Peyer's patch (tissue), 4 donors: ENCODE measurements at regions not wholly inside any gene's neighbourhood (a gene's known extent, or its start where the extent isn't known, plus 50 kb on each side); places are given as distances from the start of the nearest gene placed in this dataset.

Experiments
- POLR2A ChIP-seq, 2 donors: fragments of 450-650 bp; IDR thresholded peaks; one replicate each; pipeline ENCODE4 v1.5.1; 2017; ENCODE audit warnings: antibody characterized with exemption in 2 of 2, mild to moderate bottlenecking in 2 of 2, moderate library complexity in 2 of 2
- TF ChIP-seq, protein P1 (sequence below), 6 experiments: fragments of 450-650 bp in 4 of 6; fragments of 200-600 bp in 2 of 6; sonication (generic) in 1 of 6; IDR thresholded peaks; one replicate each; pipeline ENCODE4 v1.5.1; 2017 to 2019; ENCODE audit warnings: antibody characterized with exemption in 6 of 6, mild to moderate bottlenecking in 3 of 6, moderate library complexity in 1 of 6

DNA sequence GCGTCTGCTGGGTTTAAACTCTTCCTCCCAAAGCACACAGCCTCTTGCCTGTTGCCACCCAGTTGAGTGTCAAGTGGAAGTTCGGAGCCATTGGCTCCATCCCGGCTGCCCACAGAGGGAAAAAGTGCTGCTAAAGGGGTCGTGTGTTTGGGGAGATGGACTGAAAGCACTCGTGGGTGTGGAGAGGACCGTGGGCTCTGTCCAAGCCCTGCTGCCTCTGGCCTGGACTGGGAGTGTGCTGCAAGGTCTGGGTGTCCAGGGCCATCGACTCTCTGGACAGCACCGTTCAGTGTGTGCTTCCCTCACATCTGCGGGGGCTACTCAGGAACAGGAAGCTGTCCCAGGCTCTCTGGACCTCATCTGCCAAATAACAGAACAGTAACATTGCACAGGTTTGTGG, 269.3 kb downstream of the DLL1 start:
- TF ChIP-seq, protein P1, sequence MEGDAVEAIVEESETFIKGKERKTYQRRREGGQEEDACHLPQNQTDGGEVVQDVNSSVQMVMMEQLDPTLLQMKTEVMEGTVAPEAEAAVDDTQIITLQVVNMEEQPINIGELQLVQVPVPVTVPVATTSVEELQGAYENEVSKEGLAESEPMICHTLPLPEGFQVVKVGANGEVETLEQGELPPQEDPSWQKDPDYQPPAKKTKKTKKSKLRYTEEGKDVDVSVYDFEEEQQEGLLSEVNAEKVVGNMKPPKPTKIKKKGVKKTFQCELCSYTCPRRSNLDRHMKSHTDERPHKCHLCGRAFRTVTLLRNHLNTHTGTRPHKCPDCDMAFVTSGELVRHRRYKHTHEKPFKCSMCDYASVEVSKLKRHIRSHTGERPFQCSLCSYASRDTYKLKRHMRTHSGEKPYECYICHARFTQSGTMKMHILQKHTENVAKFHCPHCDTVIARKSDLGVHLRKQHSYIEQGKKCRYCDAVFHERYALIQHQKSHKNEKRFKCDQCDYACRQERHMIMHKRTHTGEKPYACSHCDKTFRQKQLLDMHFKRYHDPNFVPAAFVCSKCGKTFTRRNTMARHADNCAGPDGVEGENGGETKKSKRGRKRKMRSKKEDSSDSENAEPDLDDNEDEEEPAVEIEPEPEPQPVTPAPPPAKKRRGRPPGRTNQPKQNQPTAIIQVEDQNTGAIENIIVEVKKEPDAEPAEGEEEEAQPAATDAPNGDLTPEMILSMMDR (IDR thresholded peaks at IDR 0.05): no peak
- no peak for TF ChIP-seq POLR2A (IDR thresholded peaks at IDR 0.05)
